Lower leg skin (tissue), 3 donors: ENCODE measurements at regions not wholly inside any gene's neighbourhood (a gene's known extent, or its start where the extent isn't known, plus 50 kb on each side); places are given as distances from the start of the nearest gene placed in this dataset.

Experiments
- CTCF ChIP-seq, 3 donors: fragments of 450-650 bp; IDR thresholded peaks; one replicate each; pipeline ENCODE4 v1.5.1; 2016; ENCODE audit warnings: antibody characterized with exemption in 3 of 3, mild to moderate bottlenecking in 3 of 3, moderate library complexity in 2 of 3
- POLR2A ChIP-seq, 2 donors: fragments of 450-650 bp; IDR thresholded peaks; one replicate each; pipeline ENCODE4 v1.6.1; 2016 to 2017; ENCODE audit warnings: antibody characterized with exemption in 2 of 2, mild to moderate bottlenecking in 1 of 2, moderate library complexity in 1 of 2

- TF ChIP-seq CTCF (IDR thresholded peaks at IDR 0.05) (no peak), POLR2A (IDR thresholded peaks at IDR 0.05) (no peak)
Measured at GRCh38 chr5:7202846-7203245, 193.1 kb upstream of the ADCY2 start.
